ENCODE measurements at regions not wholly inside any gene's neighbourhood (a gene's known extent, or its start where the extent isn't known, plus 50 kb on each side); places are given as distances from the start of the nearest gene placed in this dataset.

- no peaks in the 10 kb centered on the region for H3K9me3 ChIP-seq (ENCODE audit: insufficient read depth, low read depth, low read length)
- H3K4me1 ChIP-seq (ENCODE audit: control insufficient read depth in 1 of 2, insufficient read depth in 2 of 2, low read length in 2 of 2), result peaks cover 30 to 38% of the 10 kb centered on the region in 2 experiments
- H3K14ac ChIP-seq (ENCODE audit: low read length), result peak overlapping the region; percentile 85
- H3K27ac ChIP-seq (ENCODE audit: low read depth, low read length), result peak overlapping the region; percentile 97
- WGBS (ENCODE audit: extremely low coverage, insufficient coverage, insufficient read length), result no CpG with 5 or more reads among the region's 9 CpGs
- H3K36me3 ChIP-seq (ENCODE audit: control insufficient read depth in 1 of 2, insufficient read depth in 2 of 2, low read length in 2 of 2), result no peaks in the 10 kb centered on the region
- no peak overlapping the region for H3K9ac ChIP-seq (ENCODE audit: low read length)
- H4K8ac ChIP-seq (ENCODE audit: low read depth, low read length), result peak overlapping the region; percentile 83
- peak overlapping the region; percentile 48 for H3K4ac ChIP-seq (ENCODE audit: low read depth, low read length)
- no peaks in the 10 kb centered on the region for H3K27me3 ChIP-seq (ENCODE audit: insufficient read depth, low read length)
- peak overlapping the region; percentile 98 for H2BK5ac ChIP-seq (ENCODE audit: low read depth, low read length, poor library complexity)
- H2BK120ac ChIP-seq (ENCODE audit: insufficient read depth, low read length, poor library complexity), result peak overlapping the region; percentile 97
- H2BK12ac ChIP-seq (ENCODE audit: low read length), result peak overlapping the region; percentile 80
- H3K4me3 ChIP-seq (ENCODE audit: low read depth, low read length), result no peak overlapping the region
- H3K18ac ChIP-seq (ENCODE audit: low read length), result peak overlapping the region; percentile 64
- H2AK5ac ChIP-seq (ENCODE audit: low read length), result peak overlapping the region; percentile 66
- H4K12ac ChIP-seq (ENCODE audit: low read depth, low read length), result no peak overlapping the region
- H3K4me2 ChIP-seq (ENCODE audit: low read length), result peak overlapping the region; percentile 37
- peak overlapping the region; percentile 97 for H4K91ac ChIP-seq (ENCODE audit: low read depth, low read length)
- peaks cover 49% of the 10 kb centered on the region for H3K79me1 ChIP-seq (ENCODE audit: low read length)
- H3K23ac ChIP-seq (ENCODE audit: low read length), result no peak overlapping the region
- DNase-seq, result peak in 1 of 2 donors; percentile 61
- no peak overlapping the region for H2AFZ ChIP-seq (ENCODE audit: insufficient read depth, low read length, poor library complexity)
- peaks cover 5% of the 10 kb centered on the region for H3K79me2 ChIP-seq (ENCODE audit: control insufficient read depth, insufficient read depth, low read length, poor library complexity)
Measured at GRCh38 chr1:234986750-234987414, 141.8 kb downstream of the TOMM20 start.

GRCh38 chr1:234985516-234986294 is 142.9 kb downstream of the TOMM20 start:
- Histone ChIP-seq H3K27me3 (ENCODE audit: insufficient read depth, low read length) (no peaks in the 10 kb centered on the region), H3K9me3 (ENCODE audit: insufficient read depth, low read depth, low read length) (no peaks in the 10 kb centered on the region)

DNA sequence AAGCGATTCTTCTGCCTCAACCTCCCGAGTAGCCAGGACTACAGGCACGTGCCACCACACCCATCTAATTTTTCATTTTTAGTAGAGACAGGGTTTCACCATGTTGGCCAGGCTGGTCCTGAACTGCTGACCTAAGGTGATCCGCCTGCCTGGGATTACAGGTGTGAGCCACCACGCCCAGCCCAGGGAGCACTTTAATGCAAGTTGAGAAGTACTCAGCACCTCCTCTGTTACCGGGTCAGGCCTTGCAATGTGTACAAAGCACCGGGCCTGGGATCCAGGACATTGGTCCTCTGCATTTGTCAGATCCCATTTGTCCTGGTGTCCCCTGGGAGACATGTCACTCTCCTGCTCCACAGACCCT is 143.6 kb downstream of the TOMM20 start:
- no peak overlapping the region for H3K23ac ChIP-seq (ENCODE audit: low read length)
- H3K9me3 ChIP-seq (ENCODE audit: insufficient read depth, low read depth, low read length), result no peaks in the 10 kb centered on the region
- no peak overlapping the region for H3K9ac ChIP-seq (ENCODE audit: low read length)
- peaks cover 57% of the 10 kb centered on the region for H3K79me1 ChIP-seq (ENCODE audit: low read length)
- peaks cover 43 to 50% of the 10 kb centered on the region in 2 experiments for H3K4me1 ChIP-seq (ENCODE audit: control insufficient read depth in 1 of 2, insufficient read depth in 2 of 2, low read length in 2 of 2)
- H3K4me3 ChIP-seq (ENCODE audit: low read depth, low read length), result no peak overlapping the region
- DNase-seq, result no peak
- H3K36me3 ChIP-seq (ENCODE audit: control insufficient read depth in 1 of 2, insufficient read depth in 2 of 2, low read length in 2 of 2), result no peaks in the 10 kb centered on the region
- no peaks in the 10 kb centered on the region for H3K27me3 ChIP-seq (ENCODE audit: insufficient read depth, low read length)
- no CpG with 5 or more reads among the region's 7 CpGs for WGBS (ENCODE audit: extremely low coverage, insufficient coverage, insufficient read length)
- peak overlapping the region; percentile 96 for H2BK12ac ChIP-seq (ENCODE audit: low read length)
- H3K79me2 ChIP-seq (ENCODE audit: control insufficient read depth, insufficient read depth, low read length, poor library complexity), result peaks cover 5% of the 10 kb centered on the region
- H2BK5ac ChIP-seq (ENCODE audit: low read depth, low read length, poor library complexity), result peak overlapping the region; percentile 89
- peak overlapping the region; percentile 75 for H3K4ac ChIP-seq (ENCODE audit: low read depth, low read length)
- no peak overlapping the region for H3K4me2 ChIP-seq (ENCODE audit: low read length)
- H4K91ac ChIP-seq (ENCODE audit: low read depth, low read length), result peak overlapping the region; percentile 95
- H2AFZ ChIP-seq (ENCODE audit: insufficient read depth, low read length, poor library complexity), result peak overlapping the region; percentile 44
- peak overlapping the region; percentile 95 for H2BK120ac ChIP-seq (ENCODE audit: insufficient read depth, low read length, poor library complexity)
- H4K12ac ChIP-seq (ENCODE audit: low read depth, low read length), result no peak overlapping the region
- peak overlapping the region; percentile 20 for H3K27ac ChIP-seq (ENCODE audit: low read depth, low read length)
- H3K14ac ChIP-seq (ENCODE audit: low read length), result peak overlapping the region; percentile 85
- peak overlapping the region; percentile 73 for H4K8ac ChIP-seq (ENCODE audit: low read depth, low read length)
- peak overlapping the region; percentile 93 for H3K18ac ChIP-seq (ENCODE audit: low read length)
- H2AK5ac ChIP-seq (ENCODE audit: low read length), result peak overlapping the region; percentile 95

More at GRCh38 chr1:234985516-234986294, 142.9 kb downstream of the TOMM20 start:
- Histone ChIP-seq H3K27ac (ENCODE audit: low read depth, low read length) (peak overlapping the region; percentile 20), H4K91ac (ENCODE audit: low read depth, low read length) (peak overlapping the region; percentile 95), H3K79me1 (ENCODE audit: low read length) (peaks cover 53% of the 10 kb centered on the region), H3K4me2 (ENCODE audit: low read length) (no peak overlapping the region), H4K8ac (ENCODE audit: low read depth, low read length) (peak overlapping the region; percentile 43), H3K79me2 (ENCODE audit: control insufficient read depth, insufficient read depth, low read length, poor library complexity) (peaks cover 5% of the 10 kb centered on the region), H3K36me3 (ENCODE audit: control insufficient read depth in 1 of 2, insufficient read depth in 2 of 2, low read length in 2 of 2) (no peaks in the 10 kb centered on the region), H3K9ac (ENCODE audit: low read length) (no peak overlapping the region), H3K4ac (ENCODE audit: low read depth, low read length) (peak overlapping the region; percentile 75), H3K4me1 (ENCODE audit: control insufficient read depth in 1 of 2, insufficient read depth in 2 of 2, low read length in 2 of 2) (peaks cover 39 to 48% of the 10 kb centered on the region in 2 experiments), H3K18ac (ENCODE audit: low read length) (peak overlapping the region; percentile 42), H2AK5ac (ENCODE audit: low read length) (peak overlapping the region; percentile 95), H2BK12ac (ENCODE audit: low read length) (peak overlapping the region; percentile 96), H2BK5ac (ENCODE audit: low read depth, low read length, poor library complexity) (peak overlapping the region; percentile 55), H2BK120ac (ENCODE audit: insufficient read depth, low read length, poor library complexity) (peak overlapping the region; percentile 95), H3K4me3 (ENCODE audit: low read depth, low read length) (no peak overlapping the region), H3K23ac (ENCODE audit: low read length) (no peak overlapping the region), H3K14ac (ENCODE audit: low read length) (peak overlapping the region; percentile 58), H4K12ac (ENCODE audit: low read depth, low read length) (no peak overlapping the region), H2AFZ (ENCODE audit: insufficient read depth, low read length, poor library complexity) (no peak overlapping the region)
- no CpG with 5 or more reads among the region's 10 CpGs for WGBS (ENCODE audit: extremely low coverage, insufficient coverage, insufficient read length)
- DNase-seq, result no peak

DNA sequence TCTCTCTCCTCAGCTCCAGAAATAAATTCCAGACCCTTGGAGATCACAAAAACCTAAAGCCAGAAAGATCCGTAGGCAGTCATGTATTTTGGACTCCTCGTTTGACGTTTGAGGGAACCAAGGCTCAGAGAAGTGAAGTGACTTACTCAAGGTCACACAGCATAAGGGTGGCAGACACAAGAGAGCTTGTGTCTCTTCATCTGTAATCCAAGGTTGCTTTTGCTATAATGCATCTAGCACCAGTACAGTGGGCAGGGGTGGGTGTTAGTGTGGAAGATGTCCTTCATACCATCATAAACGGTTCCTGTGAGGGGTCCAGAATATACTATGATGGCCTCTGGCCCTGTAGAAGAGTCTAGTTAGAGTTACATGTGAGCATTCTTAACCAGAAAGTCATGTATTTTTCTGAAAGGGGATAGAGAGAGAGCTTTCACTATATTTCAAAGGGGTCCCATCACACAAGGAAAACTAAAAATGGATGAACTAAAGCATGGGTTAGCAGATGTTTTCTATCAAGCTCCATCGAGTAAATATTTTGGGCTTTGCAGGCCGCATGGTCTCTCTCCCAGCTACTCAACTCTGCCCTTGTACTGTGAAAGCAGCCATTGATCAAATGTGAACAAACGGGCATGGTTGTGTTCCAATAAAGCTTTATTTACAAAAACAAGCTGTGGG is 144.9 kb downstream of the TOMM20 start:
- peak overlapping the region; percentile 11 for H2AK5ac ChIP-seq (ENCODE audit: low read length)
- H3K27ac ChIP-seq (ENCODE audit: low read depth, low read length), result peak overlapping the region; percentile 55
- H2AFZ ChIP-seq (ENCODE audit: insufficient read depth, low read length, poor library complexity), result no peak overlapping the region
- no peak overlapping the region for H4K12ac ChIP-seq (ENCODE audit: low read depth, low read length)
- H3K79me1 ChIP-seq (ENCODE audit: low read length), result peaks cover 55% of the 10 kb centered on the region
- no peak overlapping the region for H3K18ac ChIP-seq (ENCODE audit: low read length)
- H3K27me3 ChIP-seq (ENCODE audit: insufficient read depth, low read length), result no peaks in the 10 kb centered on the region
- H3K79me2 ChIP-seq (ENCODE audit: control insufficient read depth, insufficient read depth, low read length, poor library complexity), result peaks cover 5% of the 10 kb centered on the region
- peak overlapping the region; percentile 60 for H2BK5ac ChIP-seq (ENCODE audit: low read depth, low read length, poor library complexity)
- no peak overlapping the region for H3K4me2 ChIP-seq (ENCODE audit: low read length)
- H2BK120ac ChIP-seq (ENCODE audit: insufficient read depth, low read length, poor library complexity), result peak overlapping the region; percentile 39
- no peak overlapping the region for H3K4ac ChIP-seq (ENCODE audit: low read depth, low read length)
- peak overlapping the region; percentile 55 for H2BK12ac ChIP-seq (ENCODE audit: low read length)
- H4K91ac ChIP-seq (ENCODE audit: low read depth, low read length), result peak overlapping the region; percentile 69
- H3K4me1 ChIP-seq (ENCODE audit: control insufficient read depth in 1 of 2, insufficient read depth in 2 of 2, low read length in 2 of 2), result peaks cover 43 to 51% of the 10 kb centered on the region in 2 experiments
- H3K9me3 ChIP-seq (ENCODE audit: insufficient read depth, low read depth, low read length), result no peaks in the 10 kb centered on the region
- H4K8ac ChIP-seq (ENCODE audit: low read depth, low read length), result peak overlapping the region; percentile 50
- H3K23ac ChIP-seq (ENCODE audit: low read length), result no peak overlapping the region
- no peak for DNase-seq
- no peak overlapping the region for H3K14ac ChIP-seq (ENCODE audit: low read length)
- H3K9ac ChIP-seq (ENCODE audit: low read length), result no peak overlapping the region
- no peaks in the 10 kb centered on the region for H3K36me3 ChIP-seq (ENCODE audit: control insufficient read depth in 1 of 2, insufficient read depth in 2 of 2, low read length in 2 of 2)
- no CpG with 5 or more reads among the region's 7 CpGs for WGBS (ENCODE audit: extremely low coverage, insufficient coverage, insufficient read length)
- H3K4me3 ChIP-seq (ENCODE audit: low read depth, low read length), result no peak overlapping the region
